Transverse colon (tissue), 4 donors: ENCODE measurements at regions not wholly inside any gene's neighbourhood (a gene's known extent, or its start where the extent isn't known, plus 50 kb on each side); places are given as distances from the start of the nearest gene placed in this dataset.

Experiments used
- DNase-seq: peaks from one replicate; pipeline ENCODE4 v3.0.0-alpha.2; 2019
- H3K27ac ChIP-seq, 4 donors: fragments of 200-600 bp; sonication (generic); 2 replicates each; pipeline ENCODE4 v1.5.1; 2016 to 2018; ENCODE audit warnings: inconsistent platforms in 4 of 4
- H3K27me3 ChIP-seq: fragments of 200-600 bp; sonication (generic); 2 replicates; pipeline ENCODE4 v1.5.1; 2017; ENCODE audit warnings: inconsistent platforms
- H3K36me3 ChIP-seq, 4 donors: fragments of 200-600 bp; sonication (generic); 2 replicates each; pipeline ENCODE4 v1.5.1; 2017 to 2019; ENCODE audit warnings: inconsistent platforms in 4 of 4
- H3K4me1 ChIP-seq, 4 donors: fragments of 200-600 bp; sonication (generic); 2 replicates each; pipeline ENCODE4 v1.5.1; 2017 to 2020; ENCODE audit warnings: inconsistent platforms in 4 of 4
- H3K4me3 ChIP-seq, 4 donors: fragments of 200-600 bp; sonication (generic); 1 replicate in 1 of 4; 2 replicates in 3 of 4; pipeline versions ENCODE4 v1.5.1 to v1.6.1; 2017 to 2019; ENCODE audit warnings: inconsistent platforms in 4 of 4
- H3K9me3 ChIP-seq, 2 donors: fragments of 200-600 bp; sonication (generic); 2 replicates each; pipeline ENCODE4 v1.5.1; 2017 to 2019; ENCODE audit warnings: inconsistent platforms in 2 of 2
- EP300 ChIP-seq: sonication (generic); formaldehyde crosslinking; IDR thresholded peaks from one replicate; pipeline ENCODE4 v1.6.1; 2017; ENCODE audit warnings: antibody characterized with exemption, low read depth
- POLR2A ChIP-seq: fragments of 450-650 bp; IDR thresholded peaks from one replicate; pipeline ENCODE4 v1.6.1; 2016; ENCODE audit warnings: antibody characterized with exemption, mild to moderate bottlenecking, moderate library complexity
- POLR2AphosphoS5 ChIP-seq, 3 donors: sonication (generic); formaldehyde crosslinking; IDR thresholded peaks; one replicate each; pipeline ENCODE4 v1.6.1; 2016; ENCODE audit warnings: antibody characterized with exemption in 3 of 3
- WGBS, 2 donors: methylation state at CpG; one replicate each; pipeline ENCODE4 v1.1.5; 2018; ENCODE audit warnings: low coverage in 1 of 2; 5-methylcytosine and 5-hydroxymethylcytosine counted together
- in situ Hi-C, 4 donors: fragments of 200-750 bp; cut with MboI; loops; one replicate each; pipeline versions ENCODE4 v1.15.0 to v1.15.1; 2017; ENCODE audit warnings: low sequenced_read_pairs in 3 of 4, low pct_ligation_motif_present in 1 of 4, low pct_unique_long_range_greater_than_20kb in 1 of 4
- intact Hi-C: fragments of 100-400 bp; cut with DNase I; formaldehyde crosslinking; loops from one replicate; pipeline ENCODE4 v1.15.1; 2023; ENCODE audit warnings: low total_unique reads
- TF ChIP-seq, protein P1 (sequence below), 5 experiments: fragments of 200-600 bp in 3 of 5; fragments of 450-650 bp in 2 of 5; sonication (generic) in 3 of 5; IDR thresholded peaks; 1 replicate in 2 of 5; 2 replicates in 3 of 5; pipeline ENCODE4 v1.5.1; 2016 to 2017; ENCODE audit warnings: antibody characterized with exemption in 5 of 5, inconsistent platforms in 3 of 5, mild to moderate bottlenecking in 2 of 5, moderate library complexity in 1 of 5

DNA sequence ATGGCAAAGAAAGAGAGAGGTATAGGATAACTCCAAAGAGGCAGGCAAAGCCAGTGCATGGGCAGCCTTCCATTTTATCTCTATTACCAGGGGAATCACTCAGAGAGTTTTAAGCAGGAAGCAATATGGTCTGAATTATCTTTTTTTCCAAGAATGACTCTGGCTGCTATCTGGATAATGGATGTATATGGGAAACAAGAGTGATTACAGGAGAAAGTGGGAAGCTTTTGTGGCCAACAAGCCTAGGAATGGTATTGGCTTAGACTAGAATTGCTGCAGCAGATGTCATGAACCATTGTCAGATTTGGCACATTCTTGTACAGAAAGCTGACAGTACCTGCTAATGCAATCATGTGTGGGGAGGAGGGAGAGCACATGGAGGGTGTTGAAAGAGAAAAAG lies 73.0 kb upstream of the BTBD3 start:
- Histone ChIP-seq H3K4me1 (peaks cover 0 to 13% (median 2%) of the 10 kb centered on the region in 4 donors), H3K9me3 (no peaks in the 10 kb centered on the region), H3K36me3 (no peaks in the 10 kb centered on the region), H3K27me3 (no peaks in the 10 kb centered on the region), H3K27ac (no peak overlapping the region), H3K4me3 (no peak overlapping the region)
- intact Hi-C loops (no loop called here), in situ Hi-C loops (no loop called here)
- TF ChIP-seq POLR2AphosphoS5 (IDR thresholded peaks at IDR 0.05), result no peak
- no peak for TF ChIP-seq POLR2A
- no peak for TF ChIP-seq EP300
- TF ChIP-seq, protein P1, sequence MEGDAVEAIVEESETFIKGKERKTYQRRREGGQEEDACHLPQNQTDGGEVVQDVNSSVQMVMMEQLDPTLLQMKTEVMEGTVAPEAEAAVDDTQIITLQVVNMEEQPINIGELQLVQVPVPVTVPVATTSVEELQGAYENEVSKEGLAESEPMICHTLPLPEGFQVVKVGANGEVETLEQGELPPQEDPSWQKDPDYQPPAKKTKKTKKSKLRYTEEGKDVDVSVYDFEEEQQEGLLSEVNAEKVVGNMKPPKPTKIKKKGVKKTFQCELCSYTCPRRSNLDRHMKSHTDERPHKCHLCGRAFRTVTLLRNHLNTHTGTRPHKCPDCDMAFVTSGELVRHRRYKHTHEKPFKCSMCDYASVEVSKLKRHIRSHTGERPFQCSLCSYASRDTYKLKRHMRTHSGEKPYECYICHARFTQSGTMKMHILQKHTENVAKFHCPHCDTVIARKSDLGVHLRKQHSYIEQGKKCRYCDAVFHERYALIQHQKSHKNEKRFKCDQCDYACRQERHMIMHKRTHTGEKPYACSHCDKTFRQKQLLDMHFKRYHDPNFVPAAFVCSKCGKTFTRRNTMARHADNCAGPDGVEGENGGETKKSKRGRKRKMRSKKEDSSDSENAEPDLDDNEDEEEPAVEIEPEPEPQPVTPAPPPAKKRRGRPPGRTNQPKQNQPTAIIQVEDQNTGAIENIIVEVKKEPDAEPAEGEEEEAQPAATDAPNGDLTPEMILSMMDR (IDR thresholded peaks at IDR 0.05), result no peak
- DNase-seq, result no peak

GRCh38 chr20:11845340-11845739 lies 72.4 kb upstream of the BTBD3 start:
- intact Hi-C loops, result no loop called here
- no peaks in the 10 kb centered on the region for H3K36me3 ChIP-seq
- H3K27ac ChIP-seq, result no peak overlapping the region
- 75 to 87% methylated on average over 3 of the region's 3 CpGs for WGBS, 2 donors
- H3K9me3 ChIP-seq, result no peaks in the 10 kb centered on the region
- H3K27me3 ChIP-seq, result no peaks in the 10 kb centered on the region
- H3K4me1 ChIP-seq, result peaks cover 0 to 13% (median 2%) of the 10 kb centered on the region in 4 donors
- TF ChIP-seq EP300, result no peak
- TF ChIP-seq, protein P1 (IDR thresholded peaks at IDR 0.05), result no peak
- DNase-seq, result no peak
- in situ Hi-C loops, result no loop called here
- H3K4me3 ChIP-seq, result no peak overlapping the region

DNA sequence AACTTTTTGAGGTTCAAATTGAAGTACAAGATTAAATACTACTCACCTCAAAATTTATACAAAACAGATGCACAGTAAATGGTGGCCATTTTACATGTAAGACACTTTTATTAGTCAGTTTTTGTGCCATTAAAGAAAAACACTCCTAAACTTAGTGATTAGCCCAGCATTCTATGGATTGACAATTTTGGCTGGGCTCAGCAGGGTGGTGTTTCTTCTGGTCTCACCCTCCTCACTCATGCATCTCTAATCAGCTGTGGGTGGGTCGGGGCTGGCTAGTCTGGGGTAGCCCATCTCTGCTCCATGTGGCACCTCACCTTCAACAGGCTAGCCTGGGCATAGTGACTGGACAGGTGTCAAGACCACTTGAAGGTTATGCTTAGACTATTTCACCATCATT lies 71.6 kb upstream of the BTBD3 start:
- H3K4me3 ChIP-seq, result no peak overlapping the region
- 80 to 83% methylated on average over 1 of the region's 1 CpG for WGBS, 2 donors
- H3K27ac ChIP-seq, result no peak overlapping the region
- no peaks in the 10 kb centered on the region for H3K36me3 ChIP-seq
- no peaks in the 10 kb centered on the region for H3K9me3 ChIP-seq
- peaks cover 0 to 13% (median 2%) of the 10 kb centered on the region in 4 donors for H3K4me1 ChIP-seq
- no peak for DNase-seq
- intact Hi-C loops, result no loop called here
- no peaks in the 10 kb centered on the region for H3K27me3 ChIP-seq
- TF ChIP-seq POLR2AphosphoS5 (IDR thresholded peaks at IDR 0.05) (no peak), POLR2A (no peak), EP300 (no peak)
- TF ChIP-seq, protein P1 (IDR thresholded peaks at IDR 0.05), result no peak
- in situ Hi-C loops, result no loop called here

- Histone ChIP-seq H3K9me3 (no peaks in the 10 kb centered on the region), H3K27me3 (no peaks in the 10 kb centered on the region), H3K27ac (no peak overlapping the region), H3K4me3 (no peak overlapping the region), H3K36me3 (no peaks in the 10 kb centered on the region), H3K4me1 (peaks cover 0 to 13% (median 2%) of the 10 kb centered on the region in 4 donors)
- DNase-seq, result peak; percentile 12
- WGBS, 2 donors, result 60% methylated on average over 2 of the region's 2 CpGs; no CpG with 5 or more reads in 1 of the 2 donors
- TF ChIP-seq, protein P1 (IDR thresholded peaks at IDR 0.05), result no peak
- TF ChIP-seq EP300 (no peak), POLR2A (no peak), POLR2AphosphoS5 (IDR thresholded peaks at IDR 0.05) (no peak)
- intact Hi-C loops (no loop called here), in situ Hi-C loops (no loop called here)
Measured at GRCh38 chr20:11847827-11848226, 69.9 kb upstream of the BTBD3 start.
